SK-N-SH (cell line): ENCODE measurements at regions not wholly inside any gene's neighbourhood (a gene's known extent, or its start where the extent isn't known, plus 50 kb on each side); places are given as distances from the start of the nearest gene placed in this dataset.

Source experiments
- CTCF ChIA-PET: fragments of 300-600, 350-600 bp; formaldehyde crosslinking; extraction: SDS; loops from one replicate; lab custom pipeline; 2021; lab: Yijun Ruan, JAX
- POLR2A ChIA-PET: fragments of 350-600 bp; sonication (Branson Sonifier 250); formaldehyde crosslinking; extraction: SDS; loops from one replicate; lab custom pipeline; 2020; ENCODE audit warnings: antibody characterized with exemption, inconsistent platforms; lab: Yijun Ruan, JAX
- DNase-seq: peaks from one replicate; pipeline ENCODE4 v3.0.0; 2012
- H2AFZ ChIP-seq: fragments of 200-600 bp; sonication (generic); 2 replicates; pipeline ENCODE4 v1.8.1; 2016; ENCODE audit warnings: antibody characterized with exemption, mild to moderate bottlenecking, low read depth
- H3F3A ChIP-seq: fragments of 200-600 bp; sonication (generic); replicated peaks from 2 replicates; pipeline ENCODE3; 2016; ENCODE audit warnings: antibody characterized with exemption, mild to moderate bottlenecking; ENCODE audit not compliant: insufficient read depth
- H3K27ac ChIP-seq, 2 experiments: fragments of 200-500 bp in 1 of 2; fragments of 200-600 bp in 1 of 2; sonication (Bioruptor generic) in 1 of 2; sonication (generic), shearing (Covaris generic) in 1 of 2; 2 replicates each; pipeline versions ENCODE4 v1.5.1 to v1.6.1; 2014 to 2016; ENCODE audit warnings: low read depth in 2 of 2, inconsistent platforms in 1 of 2, low read length in 1 of 2, mild to moderate bottlenecking in 1 of 2, mixed read lengths in 1 of 2
- H3K27me3 ChIP-seq: fragments of 200-600 bp; sonication (generic), shearing (Covaris generic); 2 replicates; pipeline ENCODE4 v1.6.1; 2016; ENCODE audit warnings: mixed run types; ENCODE audit not compliant: insufficient read depth
- H3K36me3 ChIP-seq, 2 experiments: fragments of 200-500 bp in 1 of 2; fragments of 200-600 bp in 1 of 2; sonication (Bioruptor generic) in 1 of 2; sonication (generic) in 1 of 2; replicated peaks in 1 of 2; 2 replicates each; pipeline versions ENCODE3 to v1.5.1; 2014 to 2016; ENCODE audit warnings: low read length in 1 of 2, mild to moderate bottlenecking in 1 of 2; ENCODE audit not compliant: insufficient read depth in 2 of 2, control insufficient read depth in 1 of 2
- H3K4me1 ChIP-seq, 2 experiments: fragments of 200-500 bp in 1 of 2; fragments of 200-600 bp in 1 of 2; sonication (Bioruptor generic) in 1 of 2; sonication (generic), shearing (Covaris generic) in 1 of 2; 2 replicates each; pipeline versions ENCODE4 v1.5.1 to v1.6.1; 2014 to 2016; ENCODE audit warnings: low read depth in 1 of 2, low read length in 1 of 2, mixed run types in 1 of 2; ENCODE audit not compliant: insufficient read depth in 2 of 2, control insufficient read depth in 1 of 2
- H3K4me2 ChIP-seq: fragments of 200-600 bp; sonication (generic), shearing (Covaris generic); 2 replicates; pipeline ENCODE4 v1.6.1; 2017; ENCODE audit warnings: mixed run types
- H3K4me3 ChIP-seq, 2 experiments: fragments of 200-500 bp in 1 of 2; fragments of 200-600 bp in 1 of 2; sonication (Bioruptor generic) in 1 of 2; sonication (generic), shearing (Covaris generic) in 1 of 2; 2 replicates each; pipeline versions ENCODE4 v1.5.1 to v1.8.1; 2014 to 2016; ENCODE audit warnings: low read depth in 2 of 2, inconsistent platforms in 1 of 2, low read length in 1 of 2, mild to moderate bottlenecking in 1 of 2, mixed read lengths in 1 of 2, moderate library complexity in 1 of 2
- H3K79me2 ChIP-seq: fragments of 200-600 bp; sonication (generic); 2 replicates; pipeline ENCODE4 v1.8.1; 2017; ENCODE audit warnings: mild to moderate bottlenecking; ENCODE audit not compliant: insufficient read depth
- H3K9ac ChIP-seq: fragments of 200-600 bp; sonication (generic); 2 replicates; pipeline ENCODE4 v1.6.1; 2017; ENCODE audit warnings: mixed run types
- H3K9me2 ChIP-seq: fragments of 200-600 bp; sonication (generic); 2 replicates; pipeline ENCODE4 v1.6.1; 2017; ENCODE audit warnings: mixed run types
- H3K9me3 ChIP-seq: fragments of 200-600 bp; sonication (generic); 2 replicates; pipeline ENCODE4 v1.6.1; 2017; ENCODE audit warnings: mixed run types, mild to moderate bottlenecking, moderate library complexity
- H4K20me1 ChIP-seq: fragments of 200-600 bp; sonication (generic); 2 replicates; pipeline ENCODE4 v1.6.1; 2017; ENCODE audit warnings: mild to moderate bottlenecking, mixed run types; ENCODE audit not compliant: insufficient read depth
- EZH2phosphoT487 ChIP-seq: fragments of 200-600 bp; sonication (generic); IDR thresholded peaks from 2 replicates; pipeline ENCODE4 v1.6.1; 2017; ENCODE audit warnings: low read depth, mixed run types, mild to moderate bottlenecking, antibody characterized with exemption, moderate library complexity, borderline replicate concordance
- FOSL2 ChIP-seq: IDR thresholded peaks from 2 replicates; pipeline ENCODE4 v1.4.0; 2012; ENCODE audit warnings: low read depth, mild to moderate bottlenecking, moderate library complexity, borderline replicate concordance
- FOXM1 ChIP-seq: IDR thresholded peaks from 2 replicates; pipeline ENCODE4 v1.4.0; 2012; ENCODE audit warnings: low read depth, mild to moderate bottlenecking
- GATA2 ChIP-seq: sonication (generic); formaldehyde crosslinking; IDR thresholded peaks from 2 replicates; pipeline ENCODE4 v1.5.0; 2020; ENCODE audit warnings: mild to moderate bottlenecking, missing genetic modification reagents
- NFIC ChIP-seq: IDR thresholded peaks from 2 replicates; pipeline ENCODE4 v1.4.0; 2012; ENCODE audit warnings: borderline replicate concordance
- RAD21 ChIP-seq: IDR thresholded peaks from 2 replicates; pipeline ENCODE4 v1.6.1; 2012; ENCODE audit warnings: mild to moderate bottlenecking, low read length
- RFX5 ChIP-seq: IDR thresholded peaks from 2 replicates; pipeline ENCODE4 v1.6.1; 2012; ENCODE audit warnings: mild to moderate bottlenecking, improper control_type of control experiment, low read length
- SIN3A ChIP-seq: IDR thresholded peaks from 2 replicates; pipeline ENCODE4 v1.6.1; 2012; ENCODE audit warnings: low read depth, mild to moderate bottlenecking, low read length, moderate library complexity, borderline replicate concordance
- WGBS: methylation state at CpG from one replicate; pipeline ENCODE4 v1.1.6; 2017; ENCODE audit warnings: low lambda C conversion rate; 5-methylcytosine and 5-hydroxymethylcytosine counted together
- TF ChIP-seq, protein P1 (sequence below): IDR thresholded peaks from 2 replicates; pipeline ENCODE4 v1.6.1; 2012; ENCODE audit warnings: mild to moderate bottlenecking, low read depth, low read length, moderate library complexity
- TF ChIP-seq, protein P2 (sequence below): IDR thresholded peaks from 2 replicates; pipeline ENCODE4 v1.4.0; 2012; ENCODE audit warnings: low read depth, borderline replicate concordance
- TF ChIP-seq, protein P3 (sequence below): fragments of 150-350 bp; IDR thresholded peaks from 2 replicates; pipeline ENCODE4 v1.6.1; 2017; ENCODE audit warnings: antibody characterized with exemption, low read length, low read depth, borderline replicate concordance
- TF ChIP-seq, protein P4 (sequence below): IDR thresholded peaks from 2 replicates; pipeline ENCODE4 v1.4.0; 2012; ENCODE audit warnings: low read depth
- TF ChIP-seq, protein P5 (sequence below): IDR thresholded peaks from 2 replicates; pipeline ENCODE4 v1.4.0; 2012; ENCODE audit warnings: low read depth, borderline replicate concordance

DNA sequence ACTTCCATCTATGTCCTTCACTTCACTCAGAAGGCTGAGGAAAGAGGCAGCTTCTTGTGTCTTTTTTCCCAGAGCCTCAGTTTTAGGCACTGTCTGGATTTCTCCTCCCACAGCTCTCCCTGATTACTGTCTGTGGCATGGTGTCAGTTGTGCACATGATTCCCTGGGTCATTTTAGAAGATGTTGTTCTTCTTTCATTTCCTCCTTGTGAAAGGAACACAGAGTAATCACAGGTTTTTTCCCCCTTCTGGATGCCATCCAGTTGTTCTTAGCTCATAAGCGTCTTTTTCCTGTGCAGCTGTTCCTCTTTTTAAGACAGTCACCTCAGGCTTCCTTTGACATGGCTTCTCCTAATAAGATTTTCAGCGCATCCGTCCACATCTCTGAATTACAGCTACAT is 212.2 kb downstream of the FAM181B start:
- ChIA-PET CTCF (no interaction called here), POLR2A (no interaction called here)
- WGBS = 0% methylated on average over 3 of the region's 3 CpGs

More for the DNA sequence above, 212.2 kb downstream of the FAM181B start:
- H3K9ac ChIP-seq = no peak overlapping the region
- TF ChIP-seq, protein P1, sequence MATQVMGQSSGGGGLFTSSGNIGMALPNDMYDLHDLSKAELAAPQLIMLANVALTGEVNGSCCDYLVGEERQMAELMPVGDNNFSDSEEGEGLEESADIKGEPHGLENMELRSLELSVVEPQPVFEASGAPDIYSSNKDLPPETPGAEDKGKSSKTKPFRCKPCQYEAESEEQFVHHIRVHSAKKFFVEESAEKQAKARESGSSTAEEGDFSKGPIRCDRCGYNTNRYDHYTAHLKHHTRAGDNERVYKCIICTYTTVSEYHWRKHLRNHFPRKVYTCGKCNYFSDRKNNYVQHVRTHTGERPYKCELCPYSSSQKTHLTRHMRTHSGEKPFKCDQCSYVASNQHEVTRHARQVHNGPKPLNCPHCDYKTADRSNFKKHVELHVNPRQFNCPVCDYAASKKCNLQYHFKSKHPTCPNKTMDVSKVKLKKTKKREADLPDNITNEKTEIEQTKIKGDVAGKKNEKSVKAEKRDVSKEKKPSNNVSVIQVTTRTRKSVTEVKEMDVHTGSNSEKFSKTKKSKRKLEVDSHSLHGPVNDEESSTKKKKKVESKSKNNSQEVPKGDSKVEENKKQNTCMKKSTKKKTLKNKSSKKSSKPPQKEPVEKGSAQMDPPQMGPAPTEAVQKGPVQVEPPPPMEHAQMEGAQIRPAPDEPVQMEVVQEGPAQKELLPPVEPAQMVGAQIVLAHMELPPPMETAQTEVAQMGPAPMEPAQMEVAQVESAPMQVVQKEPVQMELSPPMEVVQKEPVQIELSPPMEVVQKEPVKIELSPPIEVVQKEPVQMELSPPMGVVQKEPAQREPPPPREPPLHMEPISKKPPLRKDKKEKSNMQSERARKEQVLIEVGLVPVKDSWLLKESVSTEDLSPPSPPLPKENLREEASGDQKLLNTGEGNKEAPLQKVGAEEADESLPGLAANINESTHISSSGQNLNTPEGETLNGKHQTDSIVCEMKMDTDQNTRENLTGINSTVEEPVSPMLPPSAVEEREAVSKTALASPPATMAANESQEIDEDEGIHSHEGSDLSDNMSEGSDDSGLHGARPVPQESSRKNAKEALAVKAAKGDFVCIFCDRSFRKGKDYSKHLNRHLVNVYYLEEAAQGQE = no peak
- TF ChIP-seq RFX5 = no peak
- TF ChIP-seq, protein P2, sequence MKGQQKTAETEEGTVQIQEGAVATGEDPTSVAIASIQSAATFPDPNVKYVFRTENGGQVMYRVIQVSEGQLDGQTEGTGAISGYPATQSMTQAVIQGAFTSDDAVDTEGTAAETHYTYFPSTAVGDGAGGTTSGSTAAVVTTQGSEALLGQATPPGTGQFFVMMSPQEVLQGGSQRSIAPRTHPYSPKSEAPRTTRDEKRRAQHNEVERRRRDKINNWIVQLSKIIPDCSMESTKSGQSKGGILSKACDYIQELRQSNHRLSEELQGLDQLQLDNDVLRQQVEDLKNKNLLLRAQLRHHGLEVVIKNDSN = no peak
- TF ChIP-seq, protein P3, sequence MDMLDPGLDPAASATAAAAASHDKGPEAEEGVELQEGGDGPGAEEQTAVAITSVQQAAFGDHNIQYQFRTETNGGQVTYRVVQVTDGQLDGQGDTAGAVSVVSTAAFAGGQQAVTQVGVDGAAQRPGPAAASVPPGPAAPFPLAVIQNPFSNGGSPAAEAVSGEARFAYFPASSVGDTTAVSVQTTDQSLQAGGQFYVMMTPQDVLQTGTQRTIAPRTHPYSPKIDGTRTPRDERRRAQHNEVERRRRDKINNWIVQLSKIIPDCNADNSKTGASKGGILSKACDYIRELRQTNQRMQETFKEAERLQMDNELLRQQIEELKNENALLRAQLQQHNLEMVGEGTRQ = no peak
- TF ChIP-seq, protein P4, sequence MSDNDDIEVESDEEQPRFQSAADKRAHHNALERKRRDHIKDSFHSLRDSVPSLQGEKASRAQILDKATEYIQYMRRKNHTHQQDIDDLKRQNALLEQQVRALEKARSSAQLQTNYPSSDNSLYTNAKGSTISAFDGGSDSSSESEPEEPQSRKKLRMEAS = no peak
- TF ChIP-seq FOSL2 = no peak
- TF ChIP-seq FOXM1 = no peak
- no peak for TF ChIP-seq EZH2phosphoT487
- TF ChIP-seq GATA2 (CRISPR knock-in tag) = no peak
- TF ChIP-seq, protein P5, sequence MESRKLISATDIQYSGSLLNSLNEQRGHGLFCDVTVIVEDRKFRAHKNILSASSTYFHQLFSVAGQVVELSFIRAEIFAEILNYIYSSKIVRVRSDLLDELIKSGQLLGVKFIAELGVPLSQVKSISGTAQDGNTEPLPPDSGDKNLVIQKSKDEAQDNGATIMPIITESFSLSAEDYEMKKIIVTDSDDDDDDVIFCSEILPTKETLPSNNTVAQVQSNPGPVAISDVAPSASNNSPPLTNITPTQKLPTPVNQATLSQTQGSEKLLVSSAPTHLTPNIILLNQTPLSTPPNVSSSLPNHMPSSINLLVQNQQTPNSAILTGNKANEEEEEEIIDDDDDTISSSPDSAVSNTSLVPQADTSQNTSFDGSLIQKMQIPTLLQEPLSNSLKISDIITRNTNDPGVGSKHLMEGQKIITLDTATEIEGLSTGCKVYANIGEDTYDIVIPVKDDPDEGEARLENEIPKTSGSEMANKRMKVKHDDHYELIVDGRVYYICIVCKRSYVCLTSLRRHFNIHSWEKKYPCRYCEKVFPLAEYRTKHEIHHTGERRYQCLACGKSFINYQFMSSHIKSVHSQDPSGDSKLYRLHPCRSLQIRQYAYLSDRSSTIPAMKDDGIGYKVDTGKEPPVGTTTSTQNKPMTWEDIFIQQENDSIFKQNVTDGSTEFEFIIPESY = no peak
- no peak for TF ChIP-seq SIN3A
- TF ChIP-seq RAD21 = no peak
- TF ChIP-seq NFIC = no peak
- TF ChIP-seq, all 33 proteins: peak for 0
- Histone ChIP-seq H4K20me1 (no peaks in the 10 kb centered on the region), H3K9me3 (no peaks in the 10 kb centered on the region), H3K4me1 (no peaks in the 10 kb centered on the region), H3K9me2 (no peaks in the 10 kb centered on the region), H3K4me2 (no peak overlapping the region), H3K36me3 (no peaks in the 10 kb centered on the region), H3K27ac (no peak overlapping the region), H3K4me3 (no peak overlapping the region), H3K79me2 (no peaks in the 10 kb centered on the region), H3F3A (no peaks in the 10 kb centered on the region), H3K27me3 (no peaks in the 10 kb centered on the region), H2AFZ (no peak overlapping the region)
- no peak for DNase-seq
